ENCODE measurements at regions not wholly inside any gene's neighbourhood (a gene's known extent, or its start where the extent isn't known, plus 50 kb on each side); places are given as distances from the start of the nearest gene placed in this dataset.

DNA sequence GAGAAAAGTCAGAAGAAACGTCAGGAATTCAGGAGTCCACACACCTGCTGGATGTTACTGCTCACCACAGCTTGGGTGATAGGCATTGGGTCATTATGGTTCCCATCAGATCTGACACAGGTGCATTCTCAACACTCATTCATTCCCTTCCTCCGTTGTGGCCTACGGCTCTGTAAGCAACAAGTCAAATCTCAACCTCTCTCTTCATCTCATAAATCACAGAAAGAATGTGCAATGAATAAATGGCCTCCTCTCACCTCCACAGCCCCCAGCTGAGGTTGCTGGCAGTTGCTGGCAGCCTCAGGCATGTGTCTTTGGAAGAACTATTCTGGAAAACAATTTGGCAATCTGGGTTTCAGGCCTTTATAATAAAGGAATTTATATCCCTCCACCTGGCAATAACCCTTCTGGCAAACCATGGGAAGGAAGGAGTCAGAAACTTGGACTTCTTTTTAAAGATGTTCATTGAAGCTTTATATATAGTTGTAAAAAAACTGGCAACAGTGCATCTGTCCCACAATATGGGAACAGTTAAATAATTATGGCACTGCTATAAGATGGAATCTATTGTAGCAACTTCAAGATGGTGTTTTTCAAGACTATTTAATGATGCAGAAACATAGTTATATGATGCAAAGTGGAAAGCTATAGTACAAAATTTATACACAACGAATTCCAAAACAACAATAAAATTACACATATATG, 175.4 kb downstream of the ANAPC1 start:
- DNase-seq (ENCODE audit: low read depth in 2 of 2) = no peak

DNA sequence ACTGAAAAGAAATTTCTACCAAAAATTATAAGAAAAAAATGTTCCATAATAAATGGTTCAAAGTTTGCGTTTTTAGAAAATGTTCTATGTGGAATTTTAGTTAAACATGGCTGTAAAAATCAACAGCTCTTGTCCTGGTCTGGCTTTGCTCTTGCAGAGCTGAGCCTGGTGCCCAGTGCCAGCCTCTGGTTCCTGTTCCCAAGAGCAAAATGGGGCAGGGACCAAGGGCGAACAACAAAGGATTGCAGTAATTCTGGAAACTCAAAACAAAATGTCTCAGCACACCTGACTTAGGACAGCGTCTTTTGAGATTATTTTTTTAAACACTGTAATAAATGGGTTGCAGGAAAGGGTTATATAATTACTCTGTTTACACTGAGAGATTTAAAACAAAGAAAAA, 174.7 kb downstream of the ANAPC1 start:
- DNase-seq (ENCODE audit: low read depth in 2 of 2) = no peak

DNA sequence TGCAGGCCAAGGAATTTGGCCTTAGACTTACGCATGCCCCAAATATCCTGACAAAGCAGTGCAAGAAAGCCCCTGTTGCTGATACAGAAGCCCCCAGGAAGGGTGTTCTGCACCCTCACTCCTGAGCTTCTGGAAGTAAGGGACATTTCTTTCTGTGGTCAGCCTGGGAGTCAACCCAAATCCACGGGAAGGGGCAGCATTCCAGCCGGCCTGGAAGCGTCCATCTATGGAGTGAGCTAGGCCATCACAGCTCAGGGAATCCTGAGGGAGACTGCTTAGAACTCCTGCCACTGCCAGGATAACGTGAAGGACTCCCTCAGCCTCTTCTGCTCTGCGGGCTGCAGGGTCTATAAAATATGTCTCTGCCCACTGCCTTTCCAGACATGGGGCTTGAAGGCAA, 173.9 kb downstream of the ANAPC1 start:
- DNase-seq (ENCODE audit: low read depth in 2 of 2) = no peak

DNA sequence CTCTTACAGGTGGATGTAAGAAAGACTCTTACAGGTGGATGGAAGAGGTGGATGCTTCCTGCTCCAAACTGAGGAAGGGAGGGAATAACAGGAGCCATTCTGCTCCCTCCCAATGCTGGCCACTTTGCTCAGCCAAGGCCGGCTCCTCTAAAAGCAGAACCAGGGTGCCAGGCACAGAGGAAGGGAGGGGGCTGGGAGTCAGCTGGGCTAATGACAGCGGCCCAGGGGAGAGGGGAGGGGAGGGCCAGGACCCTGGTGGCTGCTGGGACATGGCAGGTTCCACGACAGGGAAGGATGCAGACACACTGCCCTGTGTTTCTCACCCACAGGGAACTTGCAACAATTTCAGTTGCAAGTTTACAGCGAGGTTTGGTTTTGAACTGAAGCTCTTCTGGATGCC, 173.4 kb downstream of the ANAPC1 start:
- DNase-seq (ENCODE audit: low read depth in 2 of 2) = no peak

DNA sequence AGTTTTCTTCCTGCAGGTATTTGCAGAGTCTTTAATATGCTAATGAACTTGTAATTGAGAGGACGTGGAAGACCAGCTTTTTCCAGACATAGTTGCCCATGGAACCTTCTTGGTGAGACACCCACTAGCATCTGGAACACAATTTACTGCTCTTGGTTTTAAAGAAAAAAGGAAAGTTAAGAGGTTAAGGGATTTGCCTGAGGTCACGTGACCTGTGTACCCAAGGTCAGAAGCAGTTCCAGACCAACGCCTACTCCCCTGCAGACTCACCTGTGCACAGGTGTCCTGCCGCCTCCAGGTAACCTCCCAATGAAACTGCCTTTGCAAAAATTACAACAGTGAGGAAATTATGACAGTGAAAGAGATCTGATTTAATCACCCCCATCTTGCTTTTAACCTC, 172.7 kb downstream of the ANAPC1 start:
- no peak for DNase-seq (ENCODE audit: low read depth in 2 of 2)

DNA sequence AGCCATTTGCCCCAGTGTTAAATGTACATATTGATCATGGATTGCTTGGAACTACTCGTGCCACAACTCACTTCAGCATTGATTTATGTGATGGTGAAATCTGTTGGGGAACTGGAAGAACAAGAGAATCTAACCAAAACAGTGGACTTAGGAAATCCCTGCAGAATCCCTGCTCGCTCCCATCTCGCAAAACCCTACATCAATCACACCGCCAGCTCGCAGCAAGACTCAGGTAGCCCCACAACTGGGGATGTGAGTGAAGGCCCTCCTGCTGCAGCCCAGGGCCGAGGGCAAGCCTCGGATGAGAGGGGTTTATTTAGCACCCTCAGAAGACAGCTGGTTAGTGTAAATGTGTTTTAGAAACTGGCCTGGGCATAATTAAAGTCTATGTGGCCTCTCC, 171.6 kb downstream of the ANAPC1 start:
- no peak for DNase-seq (ENCODE audit: low read depth in 2 of 2)

GRCh38 chr2:111712940-111713515, 171.0 kb downstream of the ANAPC1 start:
- no peak for DNase-seq (ENCODE audit: low read depth in 2 of 2)

- no peak for DNase-seq (ENCODE audit: low read depth in 2 of 2)
These were observed 167.7 kb downstream of the ANAPC1 start for GRCh38 chr2:111715987-111716904.

GRCh38 chr2:111716905-111717775, 166.9 kb downstream of the ANAPC1 start:
- no peak for DNase-seq (ENCODE audit: low read depth in 2 of 2)
